Activated CD8-positive, alpha-beta T cell treated with anti-CD3 and anti-CD28 coated beads for 36 hours (primary cell): ENCODE measurements at regions not wholly inside any gene's neighbourhood (a gene's known extent, or its start where the extent isn't known, plus 50 kb on each side); places are given as distances from the start of the nearest gene placed in this dataset.
"Not testable (repeated sequence)": the region's sequence is repeated elsewhere in the genome, so short reads cannot be mapped to it uniquely, and the experiment has no call there.

ENCODE experiments used
- ATAC-seq: fragments of 200-7000 bp; cut with Tn5 transposase; one replicate; pipeline ENCODE4 v1.10.0; 2021; ENCODE audit warnings: mild to moderate bottlenecking, moderate library complexity
- CTCF ChIA-PET: fragments of 350-600 bp; sonication (Branson Sonifier 250); formaldehyde crosslinking; loops from one replicate; lab custom pipeline; 2021; ENCODE audit warnings: antibody characterized with exemption; lab: Charles Lee
- POLR2A ChIA-PET: fragments of 350-600 bp; sonication (Branson Sonifier 250); formaldehyde crosslinking; loops from one replicate; lab custom pipeline; 2021; ENCODE audit warnings: antibody characterized with exemption; lab: Charles Lee
- DNase-seq: peaks from one replicate; pipeline ENCODE4 v3.0.0-alpha.2; 2020
- H3K27ac Mint-ChIP-seq: one replicate; pipeline ENCODE4 v1.8.0; 2021; ENCODE audit warnings: mild to moderate bottlenecking, mixed read lengths
- H3K27me3 Mint-ChIP-seq: one replicate; pipeline ENCODE4 v1.8.0; 2021; ENCODE audit warnings: mixed read lengths
- H3K36me3 Mint-ChIP-seq: one replicate; pipeline ENCODE4 v1.8.0; 2021; ENCODE audit warnings: low read depth, mixed read lengths
- H3K4me1 Mint-ChIP-seq: one replicate; pipeline ENCODE4 v1.8.0; 2021; ENCODE audit warnings: low read depth, mixed read lengths
- H3K4me3 Mint-ChIP-seq: one replicate; pipeline ENCODE4 v1.8.0; 2021; ENCODE audit warnings: mild to moderate bottlenecking, moderate library complexity, mixed read lengths
- H3K9me3 Mint-ChIP-seq: one replicate; pipeline ENCODE4 v1.8.0; 2021; ENCODE audit warnings: mixed read lengths
- intact Hi-C: fragments of 100-400 bp; cut with micrococcal nuclease; formaldehyde crosslinking; loops from one replicate; pipeline ENCODE4 v1.10.0; 2022
- TF ChIP-seq, protein P1 (sequence below): fragments of 200-600 bp; IDR thresholded peaks from one replicate; pipeline ENCODE4 v1.8.0; 2022; ENCODE audit warnings: antibody characterized with exemption, mild to moderate bottlenecking

DNA sequence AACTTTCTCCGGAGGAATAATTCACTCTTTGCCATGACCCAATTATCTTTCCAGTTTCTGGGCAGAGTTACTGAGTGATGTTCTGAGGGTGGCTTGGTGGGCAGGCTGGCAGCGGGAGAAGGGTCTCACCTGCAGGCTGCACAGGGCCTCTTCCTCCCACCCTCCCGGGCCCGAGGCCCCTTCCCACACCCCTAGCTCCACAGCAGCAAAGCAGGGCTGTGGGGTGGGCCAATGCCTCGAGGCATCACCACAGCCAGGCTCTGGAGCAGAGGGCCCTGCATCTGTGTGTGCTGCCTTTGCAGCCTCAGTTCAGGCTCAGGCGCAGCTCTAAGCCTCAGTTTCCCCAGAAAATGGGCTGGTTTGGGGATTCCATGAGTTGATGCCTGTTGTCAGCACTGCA is 120.2 kb upstream of the FOXD4L5 start:
- intact Hi-C loops = no loop called here
- Mint-ChIP-seq H3K9me3 (peaks cover 18% of the 10 kb centered on the region), H3K27ac (no peak overlapping the region), H3K4me1 (no peaks in the 10 kb centered on the region), H3K27me3 (no peaks in the 10 kb centered on the region), H3K36me3 (no peaks in the 10 kb centered on the region), H3K4me3 (no peak overlapping the region)
- no peak for ATAC-seq
- POLR2A ChIA-PET = no interaction called here
- no peak for DNase-seq
- CTCF ChIA-PET = no interaction called here
- TF ChIP-seq, protein P1, sequence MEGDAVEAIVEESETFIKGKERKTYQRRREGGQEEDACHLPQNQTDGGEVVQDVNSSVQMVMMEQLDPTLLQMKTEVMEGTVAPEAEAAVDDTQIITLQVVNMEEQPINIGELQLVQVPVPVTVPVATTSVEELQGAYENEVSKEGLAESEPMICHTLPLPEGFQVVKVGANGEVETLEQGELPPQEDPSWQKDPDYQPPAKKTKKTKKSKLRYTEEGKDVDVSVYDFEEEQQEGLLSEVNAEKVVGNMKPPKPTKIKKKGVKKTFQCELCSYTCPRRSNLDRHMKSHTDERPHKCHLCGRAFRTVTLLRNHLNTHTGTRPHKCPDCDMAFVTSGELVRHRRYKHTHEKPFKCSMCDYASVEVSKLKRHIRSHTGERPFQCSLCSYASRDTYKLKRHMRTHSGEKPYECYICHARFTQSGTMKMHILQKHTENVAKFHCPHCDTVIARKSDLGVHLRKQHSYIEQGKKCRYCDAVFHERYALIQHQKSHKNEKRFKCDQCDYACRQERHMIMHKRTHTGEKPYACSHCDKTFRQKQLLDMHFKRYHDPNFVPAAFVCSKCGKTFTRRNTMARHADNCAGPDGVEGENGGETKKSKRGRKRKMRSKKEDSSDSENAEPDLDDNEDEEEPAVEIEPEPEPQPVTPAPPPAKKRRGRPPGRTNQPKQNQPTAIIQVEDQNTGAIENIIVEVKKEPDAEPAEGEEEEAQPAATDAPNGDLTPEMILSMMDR = no peak

GRCh38 chr9:65404232-65405006 is 119.4 kb upstream of the FOXD4L5 start:
- intact Hi-C loops = no loop called here
- no peaks in the 10 kb centered on the region for H3K4me1 Mint-ChIP-seq
- no peaks in the 10 kb centered on the region for H3K27me3 Mint-ChIP-seq
- ATAC-seq (no peak), DNase-seq (no peak)
- no peaks in the 10 kb centered on the region for H3K36me3 Mint-ChIP-seq
- TF ChIP-seq, protein P1 = no peak
- POLR2A ChIA-PET = no interaction called here
- CTCF ChIA-PET = no interaction called here
- H3K9me3 Mint-ChIP-seq = peaks cover 13% of the 10 kb centered on the region
- H3K27ac Mint-ChIP-seq = no peak overlapping the region
- no peak overlapping the region for H3K4me3 Mint-ChIP-seq

- Mint-ChIP-seq H3K4me1 (no peaks in the 10 kb centered on the region), H3K4me3 (no peak overlapping the region), H3K9me3 (peaks cover 13% of the 10 kb centered on the region), H3K27me3 (no peaks in the 10 kb centered on the region), H3K27ac (no peak overlapping the region), H3K36me3 (no peaks in the 10 kb centered on the region)
- no peak for DNase-seq
- ChIA-PET POLR2A (no interaction called here), CTCF (no interaction called here)
- no peak for ATAC-seq
- intact Hi-C loops = no loop called here
- TF ChIP-seq, protein P1 = no peak
Observed at GRCh38 chr9:65403721-65404120, 118.7 kb upstream of the FOXD4L5 start.

DNA sequence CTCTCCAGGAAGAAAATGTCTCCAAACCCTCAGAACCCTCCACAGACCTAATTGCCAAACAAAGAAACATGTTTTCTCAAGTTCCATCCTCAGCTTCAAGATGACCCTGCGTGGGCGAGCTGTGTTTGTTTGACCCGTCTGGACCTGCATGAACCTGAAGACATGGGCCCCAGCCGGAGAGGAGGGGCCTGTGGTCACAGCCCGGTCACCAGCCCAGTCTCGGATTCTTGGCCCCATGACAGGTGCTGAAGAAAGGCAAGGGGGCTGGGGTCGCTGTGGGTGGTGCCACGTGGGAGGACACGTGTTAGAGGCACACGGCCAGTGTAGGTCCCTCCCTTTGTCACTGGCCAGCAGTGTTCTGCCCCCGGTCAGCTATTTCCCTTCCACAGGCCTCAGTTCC is 118.1 kb upstream of the FOXD4L5 start:
- DNase-seq, POLR2A ChIA-PET, H3K36me3 Mint-ChIP-seq, ATAC-seq, H3K4me1 Mint-ChIP-seq, CTCF ChIA-PET, H3K27me3 Mint-ChIP-seq, H3K4me3 Mint-ChIP-seq, H3K27ac Mint-ChIP-seq, intact Hi-C loops: not testable (repeated sequence)
- H3K9me3 Mint-ChIP-seq = peaks cover 10% of the 10 kb centered on the region

DNA sequence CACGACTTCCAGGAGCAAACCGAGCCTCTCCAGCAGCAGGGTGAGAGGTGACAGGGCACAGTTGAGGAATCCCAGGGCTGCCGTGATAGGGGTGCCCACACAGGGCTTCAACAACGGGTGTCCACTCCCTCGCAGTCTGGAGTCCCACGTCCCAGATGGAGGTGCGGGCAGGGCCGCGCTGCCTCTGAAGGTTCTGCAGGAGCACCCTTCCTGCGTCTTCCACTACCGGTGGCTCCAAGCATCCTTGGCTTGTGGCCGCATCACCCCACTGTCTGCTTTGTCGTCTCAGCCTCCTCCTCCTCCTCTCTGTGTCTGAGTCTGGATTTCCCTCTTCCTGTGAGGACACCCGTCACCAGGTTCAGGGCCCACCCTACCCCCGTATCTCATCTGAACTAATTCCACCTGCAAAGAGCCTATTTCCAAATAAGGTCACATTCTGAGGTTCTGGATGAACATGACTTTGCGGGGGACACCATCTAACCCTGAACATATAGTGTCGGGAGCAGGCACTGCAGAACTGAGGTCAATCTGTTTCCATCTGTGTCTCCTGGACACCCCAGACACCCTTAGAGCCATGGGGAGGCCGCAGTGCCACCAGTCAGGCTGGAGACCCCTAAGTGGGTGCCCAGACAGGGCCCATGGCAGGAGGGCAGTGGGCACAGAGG is 117.3 kb upstream of the FOXD4L5 start:
- ATAC-seq, H3K9me3 Mint-ChIP-seq, intact Hi-C loops, H3K4me1 Mint-ChIP-seq, H3K4me3 Mint-ChIP-seq, H3K36me3 Mint-ChIP-seq, CTCF ChIA-PET, H3K27ac Mint-ChIP-seq, DNase-seq, H3K27me3 Mint-ChIP-seq, POLR2A ChIA-PET: not testable (repeated sequence)

- intact Hi-C loops, H3K4me3 Mint-ChIP-seq, H3K4me1 Mint-ChIP-seq, POLR2A ChIA-PET, CTCF ChIA-PET, H3K9me3 Mint-ChIP-seq, ATAC-seq, DNase-seq, H3K36me3 Mint-ChIP-seq, H3K27me3 Mint-ChIP-seq, H3K27ac Mint-ChIP-seq: not testable (repeated sequence)
Observed at GRCh38 chr9:65401456-65402045, 116.5 kb upstream of the FOXD4L5 start.
